Smooth muscle cell (in vitro differentiated cells): ENCODE measurements at regions not wholly inside any gene's neighbourhood (a gene's known extent, or its start where the extent isn't known, plus 50 kb on each side); places are given as distances from the start of the nearest gene placed in this dataset.

Experiments used
- DNase-seq: peaks from one replicate; lab custom pipeline; 2025; ENCODE audit not compliant: unreplicated experiment; lab: John Stamatoyannopoulos, UW
- H2AFZ ChIP-seq: fragments of 200-600 bp; sonication (generic); 2 replicates; pipeline ENCODE4 v1.6.0; 2016; ENCODE audit warnings: antibody characterized with exemption, low read depth, mild to moderate bottlenecking
- H3F3A ChIP-seq: fragments of 200-600 bp; sonication (generic); 2 replicates; pipeline ENCODE4 v1.6.0; 2017; ENCODE audit warnings: antibody characterized with exemption, low read depth
- H3K27ac ChIP-seq: fragments of 200-600 bp; sonication (generic); 2 replicates; pipeline ENCODE4 v1.5.1; 2016; ENCODE audit warnings: low read depth, mild to moderate bottlenecking
- H3K27me3 ChIP-seq: fragments of 200-600 bp; sonication (generic); 2 replicates; pipeline ENCODE4 v1.6.1; 2016; ENCODE audit warnings: low read depth, mild to moderate bottlenecking
- H3K36me3 ChIP-seq: fragments of 200-600 bp; sonication (generic); 2 replicates; pipeline ENCODE4 v1.5.1; 2016; ENCODE audit warnings: low read depth
- H3K4me1 ChIP-seq: fragments of 200-600 bp; sonication (generic); 2 replicates; pipeline ENCODE4 v1.5.1; 2016; ENCODE audit warnings: low read depth
- H3K4me2 ChIP-seq: fragments of 200-600 bp; sonication (generic); 2 replicates; pipeline ENCODE4 v1.6.0; 2016; ENCODE audit warnings: mild to moderate bottlenecking
- H3K4me3 ChIP-seq: fragments of 200-600 bp; sonication (generic); 2 replicates; pipeline ENCODE4 v1.5.1; 2016; ENCODE audit warnings: mild to moderate bottlenecking
- H3K79me2 ChIP-seq: fragments of 200-600 bp; sonication (generic); 2 replicates; pipeline ENCODE4 v1.6.0; 2016; ENCODE audit warnings: low read depth, mild to moderate bottlenecking
- H3K9ac ChIP-seq: fragments of 200-600 bp; sonication (generic); 2 replicates; pipeline ENCODE4 v1.6.0; 2016; ENCODE audit warnings: low read depth
- H3K9me3 ChIP-seq: fragments of 200-600 bp; sonication (generic); replicated peaks from 2 replicates; pipeline ENCODE4 v1.5.1; 2016; ENCODE audit warnings: low read depth
- H4K20me1 ChIP-seq: fragments of 200-600 bp; sonication (generic); 2 replicates; pipeline ENCODE4 v1.6.0; 2016; ENCODE audit warnings: low read depth
- CTCF ChIP-seq: fragments of 200-600 bp; sonication (generic); IDR thresholded peaks from 2 replicates; pipeline ENCODE4 v1.5.1; 2017; ENCODE audit warnings: borderline replicate concordance, mild to moderate bottlenecking, antibody characterized with exemption; ENCODE audit not compliant: insufficient read depth, poor library complexity, severe bottlenecking
- WGBS: methylation state at CpG from one replicate; pipeline ENCODE4 v1.1.7; 2016; ENCODE audit warnings: low lambda C conversion rate; 5-methylcytosine and 5-hydroxymethylcytosine counted together

GRCh38 chr5:111976705-111977435 is 219.9 kb upstream of the NREP start:
- no peak for DNase-seq
- TF ChIP-seq CTCF, result no peak
- H2AFZ ChIP-seq, result peak overlapping the region; percentile 6
- 55% methylated on average over 2 of the region's 2 CpGs for WGBS
- no peaks in the 10 kb centered on the region for H3K9me3 ChIP-seq
- no peaks in the 10 kb centered on the region for H4K20me1 ChIP-seq
- H3K4me1 ChIP-seq, result no peaks in the 10 kb centered on the region
- no peaks in the 10 kb centered on the region for H3F3A ChIP-seq
- no peaks in the 10 kb centered on the region for H3K27me3 ChIP-seq
- H3K4me2 ChIP-seq, result no peak overlapping the region
- H3K79me2 ChIP-seq, result no peaks in the 10 kb centered on the region
- no peaks in the 10 kb centered on the region for H3K36me3 ChIP-seq
- H3K27ac ChIP-seq, result no peak overlapping the region
- H3K4me3 ChIP-seq, result no peak overlapping the region
- H3K9ac ChIP-seq, result no peak overlapping the region

- Histone ChIP-seq H3K4me2 (no peak overlapping the region), H2AFZ (no peak overlapping the region), H4K20me1 (no peaks in the 10 kb centered on the region), H3K4me1 (no peaks in the 10 kb centered on the region), H3K27me3 (no peaks in the 10 kb centered on the region), H3K4me3 (no peak overlapping the region), H3F3A (no peaks in the 10 kb centered on the region), H3K36me3 (no peaks in the 10 kb centered on the region), H3K27ac (no peak overlapping the region), H3K9me3 (no peaks in the 10 kb centered on the region), H3K79me2 (no peaks in the 10 kb centered on the region), H3K9ac (no peak overlapping the region)
- no peak for DNase-seq
- TF ChIP-seq CTCF, result no peak
- WGBS, result 88% methylated on average over 5 of the region's 5 CpGs
Measured at GRCh38 chr5:111975133-111975532, 218.1 kb upstream of the NREP start.

GRCh38 chr5:111973961-111974360 is 217.0 kb upstream of the NREP start:
- no peaks in the 10 kb centered on the region for H3F3A ChIP-seq
- H3K4me1 ChIP-seq, result no peaks in the 10 kb centered on the region
- no peak for TF ChIP-seq CTCF
- no peaks in the 10 kb centered on the region for H4K20me1 ChIP-seq
- no peaks in the 10 kb centered on the region for H3K36me3 ChIP-seq
- 85% methylated on average over 2 of the region's 2 CpGs for WGBS
- no peaks in the 10 kb centered on the region for H3K79me2 ChIP-seq
- no peak overlapping the region for H3K4me3 ChIP-seq
- DNase-seq, result no peak
- H3K9me3 ChIP-seq, result no peaks in the 10 kb centered on the region
- no peak overlapping the region for H3K27ac ChIP-seq
- H2AFZ ChIP-seq, result no peak overlapping the region
- no peak overlapping the region for H3K9ac ChIP-seq
- no peak overlapping the region for H3K4me2 ChIP-seq
- no peaks in the 10 kb centered on the region for H3K27me3 ChIP-seq

- Histone ChIP-seq H4K20me1 (no peaks in the 10 kb centered on the region), H3K4me3 (no peak overlapping the region), H3K27ac (no peak overlapping the region), H3K27me3 (no peaks in the 10 kb centered on the region), H3K79me2 (no peaks in the 10 kb centered on the region), H3K9ac (no peak overlapping the region), H3K4me2 (no peak overlapping the region), H3F3A (no peaks in the 10 kb centered on the region), H3K9me3 (no peaks in the 10 kb centered on the region), H3K36me3 (no peaks in the 10 kb centered on the region), H2AFZ (no peak overlapping the region), H3K4me1 (no peaks in the 10 kb centered on the region)
- no peak for DNase-seq
- no peak for TF ChIP-seq CTCF
- 92% methylated on average over 2 of the region's 2 CpGs for WGBS
Measured at GRCh38 chr5:111972548-111972947, 215.6 kb upstream of the NREP start.
